HG03439 (cell line): ENCODE measurements at regions not wholly inside any gene's neighbourhood (a gene's known extent, or its start where the extent isn't known, plus 50 kb on each side); places are given as distances from the start of the nearest gene placed in this dataset.

Experiments used
- ATAC-seq: cut with Tn5 transposase; IDR thresholded peaks from one replicate; pipeline ENCODE4 v1.9.1; 2021; ENCODE audit warnings: mild to moderate bottlenecking, moderate library complexity; ENCODE audit not compliant: unreplicated experiment

GRCh38 chr2:123116595-123116994 lies 908.5 kb upstream of the CNTNAP5 start:
- no peak for ATAC-seq

DNA sequence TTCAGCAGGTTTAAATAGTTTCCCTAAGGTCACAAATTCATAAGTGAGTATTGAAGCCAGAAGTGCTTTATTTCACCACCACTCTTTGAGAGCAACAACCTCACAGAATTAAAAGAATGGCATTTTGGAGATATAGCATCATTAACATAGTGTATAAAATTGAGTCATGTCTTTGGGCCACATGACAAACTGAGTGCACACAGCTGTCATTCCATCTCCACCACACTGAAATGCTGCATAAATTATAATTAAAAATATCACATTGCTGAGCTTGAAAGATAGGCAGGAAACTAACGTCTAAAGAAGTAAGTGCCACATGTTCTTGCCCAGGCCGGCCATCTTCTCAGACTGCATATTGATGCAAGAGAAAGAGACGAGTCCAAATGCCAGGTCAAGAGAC lies 897.9 kb upstream of the CNTNAP5 start:
- ATAC-seq = no peak

DNA sequence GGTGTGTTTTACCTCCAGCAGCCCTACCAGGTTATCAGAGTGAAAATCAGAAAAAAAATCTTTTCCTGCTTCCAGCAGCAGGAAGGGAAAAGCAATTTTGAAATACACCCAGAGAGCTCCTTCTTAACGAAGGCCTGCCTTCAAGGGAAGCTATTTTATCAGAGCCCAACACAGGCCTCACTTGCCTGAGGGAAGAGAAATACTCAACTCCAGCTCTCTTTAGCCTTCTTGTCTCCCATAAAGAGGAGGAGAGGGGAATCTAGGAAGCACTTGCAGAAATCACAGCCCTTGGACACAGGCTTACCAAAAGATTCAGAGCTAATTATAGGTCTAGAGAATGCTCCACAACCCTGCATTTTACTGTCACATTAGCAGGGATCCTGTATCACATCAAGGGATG lies 896.1 kb upstream of the CNTNAP5 start:
- ATAC-seq = no peak

DNA sequence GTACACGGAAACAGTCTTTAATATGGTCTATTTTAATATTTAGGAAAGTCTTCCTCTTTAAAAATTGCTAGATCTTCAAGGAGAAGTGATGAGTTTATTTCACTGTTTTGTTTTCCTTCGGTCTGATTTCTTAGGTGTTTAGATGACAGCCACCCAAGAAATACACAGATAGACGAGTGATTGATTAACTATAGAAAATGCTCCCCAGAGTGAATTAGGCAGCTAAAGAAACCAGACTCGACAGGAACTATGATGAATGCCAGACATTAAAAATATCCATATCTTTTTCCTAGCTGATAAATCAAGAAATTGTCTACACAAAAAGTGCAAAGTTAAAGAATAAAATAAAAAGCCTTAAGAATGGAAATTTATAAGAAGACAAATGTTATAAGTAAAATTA lies 888.7 kb upstream of the CNTNAP5 start:
- ATAC-seq = no peak

- ATAC-seq = no peak
These were observed 881.0 kb upstream of the CNTNAP5 start for GRCh38 chr2:123144082-123144481.

DNA sequence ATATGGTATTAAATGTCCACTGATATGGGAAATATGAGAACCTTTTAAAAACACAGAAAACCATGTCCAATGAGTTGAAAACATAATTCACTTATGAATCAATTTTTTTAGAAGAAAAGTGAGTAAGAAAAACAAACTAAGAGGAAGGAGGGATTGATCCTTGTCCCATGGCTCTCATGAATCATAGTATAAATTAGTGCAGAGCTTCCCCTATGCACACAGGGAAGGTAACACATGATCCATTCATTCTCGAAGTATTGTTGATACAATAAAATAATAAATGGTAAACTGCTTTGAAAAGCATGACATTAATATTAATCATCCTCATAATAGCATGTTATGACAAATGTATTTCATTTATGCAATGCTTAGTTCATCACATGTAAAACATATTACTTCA lies 872.0 kb upstream of the CNTNAP5 start:
- ATAC-seq = no peak

- ATAC-seq = no peak
These were observed 870.9 kb upstream of the CNTNAP5 start for GRCh38 chr2:123154195-123154594.

- ATAC-seq = no peak
These were observed 868.1 kb upstream of the CNTNAP5 start for GRCh38 chr2:123157016-123157415.

GRCh38 chr2:123162400-123163016 lies 862.6 kb upstream of the CNTNAP5 start:
- no peak for ATAC-seq

DNA sequence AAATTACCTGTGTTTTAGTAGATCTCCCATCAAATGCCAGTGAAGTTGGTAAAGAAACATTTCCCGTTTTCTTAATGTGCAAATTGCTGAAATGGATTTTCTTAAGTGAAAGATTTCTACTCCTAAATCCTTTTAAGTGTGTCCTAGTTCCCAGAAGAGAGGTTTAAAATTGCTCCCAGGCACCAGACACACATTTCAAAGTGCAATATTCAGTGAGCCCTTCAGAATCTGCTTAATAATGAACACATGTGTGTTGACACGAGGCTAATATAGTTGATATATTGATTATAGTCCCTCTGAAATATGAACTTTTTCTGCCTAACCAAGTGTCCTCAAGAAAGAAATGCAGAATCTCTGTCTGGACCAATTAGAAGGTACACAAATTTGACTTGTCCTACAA lies 861.7 kb upstream of the CNTNAP5 start:
- no peak for ATAC-seq

GRCh38 chr2:123164216-123164615 lies 860.9 kb upstream of the CNTNAP5 start:
- ATAC-seq = no peak

DNA sequence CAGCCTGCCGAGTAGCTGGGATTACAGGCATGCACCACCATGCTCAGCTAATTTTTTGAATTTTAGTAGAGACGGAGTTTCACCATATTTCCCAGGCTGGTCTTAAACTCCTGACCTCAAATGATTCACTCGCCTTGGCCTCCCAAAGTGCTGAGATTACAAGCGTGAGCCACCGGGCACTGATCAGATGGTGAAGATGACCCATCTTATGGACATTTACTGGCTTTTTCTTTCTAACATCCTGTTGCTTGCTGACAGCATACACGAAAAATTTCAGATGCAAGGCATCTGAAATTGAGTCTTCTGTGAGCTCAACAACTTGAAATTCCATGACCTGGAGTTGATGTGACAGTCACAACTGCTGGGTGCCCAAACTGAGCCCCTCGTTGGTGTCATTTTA lies 859.5 kb upstream of the CNTNAP5 start:
- ATAC-seq = no peak

- ATAC-seq = no peak
These were observed 845.6 kb upstream of the CNTNAP5 start for GRCh38 chr2:123179526-123179925.

DNA sequence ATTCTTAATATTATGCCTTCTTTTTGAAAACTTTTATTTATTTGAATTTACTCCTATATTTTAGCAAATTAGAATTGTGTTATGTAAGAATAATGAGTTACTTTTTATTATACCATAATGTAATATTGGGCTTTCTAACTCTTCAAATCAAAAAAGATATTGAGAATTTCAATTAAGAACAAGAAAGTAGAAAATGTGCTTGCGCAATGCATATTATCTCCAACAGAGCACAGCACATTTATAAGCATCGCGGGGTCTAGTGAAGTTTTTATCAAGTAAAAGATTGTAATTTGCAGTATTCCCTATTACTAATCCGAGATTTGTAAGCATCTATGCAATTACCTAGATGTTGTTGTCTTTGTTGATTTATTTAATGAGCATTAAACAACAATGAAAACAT lies 829.1 kb upstream of the CNTNAP5 start:
- no peak for ATAC-seq

GRCh38 chr2:123200035-123200434 lies 825.1 kb upstream of the CNTNAP5 start:
- no peak for ATAC-seq

GRCh38 chr2:123207245-123207644 lies 817.8 kb upstream of the CNTNAP5 start:
- no peak for ATAC-seq

GRCh38 chr2:123209202-123209601 lies 815.9 kb upstream of the CNTNAP5 start:
- ATAC-seq = no peak

- ATAC-seq = no peak
These were observed 813.9 kb upstream of the CNTNAP5 start for GRCh38 chr2:123211181-123211580.

- ATAC-seq = no peak
These were observed 779.9 kb upstream of the CNTNAP5 start for GRCh38 chr2:123245156-123245555.

- no peak for ATAC-seq
These were observed 766.1 kb upstream of the CNTNAP5 start for GRCh38 chr2:123258877-123259539.

- no peak for ATAC-seq
These were observed 762.2 kb upstream of the CNTNAP5 start for GRCh38 chr2:123262856-123263255.

- ATAC-seq = no peak
These were observed 741.7 kb upstream of the CNTNAP5 start for GRCh38 chr2:123283431-123283830.

DNA sequence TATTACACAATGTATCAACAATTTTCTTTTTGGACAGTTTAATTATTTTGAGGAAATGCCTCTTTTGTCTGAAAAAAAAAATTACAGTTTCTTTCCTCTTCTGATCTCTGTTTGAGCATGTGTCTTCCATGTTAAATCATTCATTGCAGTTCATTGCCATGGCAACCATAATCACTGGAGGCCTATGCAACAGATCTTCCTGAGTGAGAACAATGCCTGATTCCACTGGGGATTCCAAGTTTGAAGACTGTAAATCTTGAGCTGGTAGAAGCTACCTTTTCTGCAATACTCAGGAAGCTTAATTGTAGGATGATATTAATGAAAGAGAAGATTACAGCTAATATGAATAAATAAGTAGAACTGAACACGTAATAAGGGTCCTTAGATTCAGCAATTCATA lies 721.4 kb upstream of the CNTNAP5 start:
- no peak for ATAC-seq
